Neuron (in vitro differentiated cells): ENCODE measurements at regions not wholly inside any gene's neighbourhood (a gene's known extent, or its start where the extent isn't known, plus 50 kb on each side); places are given as distances from the start of the nearest gene placed in this dataset.

Source experiments
- H2AFZ ChIP-seq: one replicate; pipeline ENCODE4 v1.6.1; 2013; ENCODE audit warnings: low read depth, mild to moderate bottlenecking, inconsistent platforms, low read length, moderate library complexity
- H3K27me3 ChIP-seq: one replicate; pipeline ENCODE4 v1.6.1; 2013; ENCODE audit warnings: low read length; ENCODE audit not compliant: insufficient read depth
- H3K36me3 ChIP-seq: one replicate; pipeline ENCODE4 v1.6.1; 2013; ENCODE audit warnings: low read length; ENCODE audit not compliant: insufficient read depth
- H3K4me1 ChIP-seq: one replicate; pipeline ENCODE4 v1.6.1; 2013; ENCODE audit warnings: low read length; ENCODE audit not compliant: insufficient read depth
- H3K4me3 ChIP-seq: 2 replicates; pipeline ENCODE4 v1.5.1; 2013; ENCODE audit warnings: mild to moderate bottlenecking, low read length, moderate library complexity
- H3K9me3 ChIP-seq: one replicate; pipeline ENCODE4 v1.6.1; 2013; ENCODE audit warnings: low read length

DNA sequence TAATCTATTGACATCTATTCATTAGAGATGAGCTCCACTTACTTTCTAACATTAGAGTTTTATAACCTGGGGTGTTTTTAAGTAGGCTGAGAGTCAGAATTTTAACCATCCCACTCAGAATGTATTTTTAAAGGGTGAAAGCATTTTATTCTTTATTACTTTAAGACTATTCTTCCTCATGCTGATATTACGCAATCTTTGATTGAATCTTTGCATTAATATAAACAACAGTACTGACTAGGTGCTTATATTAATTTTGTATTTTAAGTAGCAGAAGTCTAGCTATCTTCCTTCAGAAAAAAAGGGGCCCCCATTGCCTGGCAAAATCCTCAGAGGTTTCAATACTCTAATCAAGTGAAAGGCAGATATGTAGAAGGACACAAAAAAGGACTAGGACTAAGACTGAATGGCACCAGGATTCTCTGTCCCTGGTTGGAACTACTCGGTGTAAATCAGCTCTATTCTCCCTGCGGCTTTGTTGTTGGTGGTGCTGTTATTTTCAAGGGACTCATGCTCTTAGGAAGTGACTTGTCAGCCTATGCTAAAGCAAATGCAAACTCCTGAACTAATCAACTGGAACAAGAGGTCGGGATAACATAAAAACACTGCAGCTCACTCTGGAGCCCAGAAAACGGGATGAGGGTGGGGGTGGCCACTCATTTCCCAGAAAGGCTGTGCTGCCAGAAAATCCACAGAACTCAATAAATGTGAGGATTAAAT is 1324.4 kb downstream of the GRIK2 start:
- Histone ChIP-seq H2AFZ (no peak overlapping the region), H3K36me3 (no peaks in the 10 kb centered on the region), H3K9me3 (no peaks in the 10 kb centered on the region), H3K27me3 (no peaks in the 10 kb centered on the region), H3K4me1 (peaks cover 8% of the 10 kb centered on the region), H3K4me3 (no peak overlapping the region)

DNA sequence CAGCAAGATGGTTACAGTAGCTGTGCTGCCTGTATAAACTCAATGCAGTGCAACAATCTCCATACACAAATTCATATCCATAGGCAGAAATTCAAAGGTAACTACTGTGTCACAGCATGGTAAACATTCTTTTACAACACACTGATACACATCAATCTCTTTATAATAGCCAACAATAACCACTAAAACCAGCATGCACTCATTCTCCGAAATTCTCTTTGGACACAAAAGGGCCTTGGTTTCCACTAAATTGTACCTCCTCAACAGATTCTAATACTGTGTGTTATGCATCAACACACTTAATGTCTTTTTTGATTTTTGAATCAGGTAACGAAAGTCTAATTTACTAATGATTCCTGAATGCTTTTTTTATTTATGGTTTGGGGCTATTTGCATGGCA is 1323.7 kb downstream of the GRIK2 start:
- Histone ChIP-seq H3K9me3 (no peaks in the 10 kb centered on the region), H3K27me3 (no peaks in the 10 kb centered on the region), H3K36me3 (no peaks in the 10 kb centered on the region), H3K4me3 (no peak overlapping the region), H2AFZ (no peak overlapping the region), H3K4me1 (peaks cover 8% of the 10 kb centered on the region)

DNA sequence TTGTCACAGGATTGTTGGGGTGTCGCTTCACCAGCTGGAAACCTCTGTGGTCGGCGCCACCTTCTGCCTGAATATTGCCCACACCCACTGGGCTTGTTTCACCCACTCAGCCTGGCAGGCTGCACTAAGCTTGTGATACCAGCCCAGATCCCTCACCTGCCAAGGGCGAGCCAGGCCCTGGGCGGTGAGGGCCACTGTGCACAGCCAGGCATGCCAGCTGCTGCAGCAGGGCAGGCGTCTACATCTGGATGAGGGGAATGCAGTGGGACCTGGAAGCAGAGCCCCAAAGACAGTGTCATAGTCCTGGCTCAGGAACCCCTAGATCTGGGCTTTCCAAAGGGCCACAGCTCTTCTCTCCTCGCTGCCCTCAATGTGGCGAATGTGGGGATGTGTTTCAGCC is 1307.5 kb downstream of the GRIK2 start:
- Histone ChIP-seq H2AFZ (no peak overlapping the region), H3K4me1 (no peaks in the 10 kb centered on the region), H3K27me3 (no peaks in the 10 kb centered on the region), H3K9me3 (no peaks in the 10 kb centered on the region), H3K4me3 (no peak overlapping the region), H3K36me3 (no peaks in the 10 kb centered on the region)

DNA sequence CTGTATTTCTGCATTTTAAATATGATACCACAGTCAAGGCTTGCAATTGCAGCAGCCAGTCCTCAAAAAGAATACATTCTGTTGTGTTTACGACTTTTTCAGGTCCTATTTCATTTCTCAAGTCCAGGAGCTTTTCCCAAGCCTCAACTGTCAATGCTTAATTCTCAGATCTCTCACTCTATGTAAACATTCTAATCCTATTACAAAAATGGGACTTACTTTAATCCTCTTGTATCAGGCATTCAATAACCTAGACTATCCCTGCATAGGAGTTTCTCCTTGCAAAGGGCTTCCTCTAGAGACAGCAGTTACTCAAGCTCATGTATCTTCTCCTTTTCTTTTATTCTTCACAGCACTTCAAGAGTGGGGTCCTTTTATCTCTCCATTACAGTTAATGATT is 1293.0 kb downstream of the GRIK2 start:
- Histone ChIP-seq H3K27me3 (no peaks in the 10 kb centered on the region), H3K9me3 (no peaks in the 10 kb centered on the region), H3K36me3 (no peaks in the 10 kb centered on the region), H3K4me1 (no peaks in the 10 kb centered on the region), H3K4me3 (no peak overlapping the region), H2AFZ (no peak overlapping the region)

DNA sequence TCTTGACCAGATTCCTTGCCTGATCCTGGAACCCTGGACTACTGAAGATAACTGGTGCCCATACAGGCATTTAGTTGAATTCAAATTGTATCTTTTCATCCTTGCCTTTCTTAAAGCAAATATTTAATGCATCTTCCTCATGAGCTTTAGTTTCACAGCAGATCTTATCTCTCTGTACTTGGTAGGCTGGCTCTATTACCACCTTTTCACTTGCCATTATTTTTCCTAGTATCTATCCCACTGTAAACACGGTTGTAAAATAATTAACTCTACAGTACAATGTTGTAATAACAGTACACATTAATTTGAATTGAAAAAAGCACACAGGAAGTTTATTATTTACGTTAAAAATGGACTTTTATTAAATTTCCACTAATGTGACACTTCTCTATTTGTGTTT is 1286.9 kb downstream of the GRIK2 start:
- Histone ChIP-seq H3K9me3 (no peaks in the 10 kb centered on the region), H2AFZ (no peak overlapping the region), H3K4me1 (no peaks in the 10 kb centered on the region), H3K36me3 (no peaks in the 10 kb centered on the region), H3K4me3 (no peak overlapping the region), H3K27me3 (no peaks in the 10 kb centered on the region)

DNA sequence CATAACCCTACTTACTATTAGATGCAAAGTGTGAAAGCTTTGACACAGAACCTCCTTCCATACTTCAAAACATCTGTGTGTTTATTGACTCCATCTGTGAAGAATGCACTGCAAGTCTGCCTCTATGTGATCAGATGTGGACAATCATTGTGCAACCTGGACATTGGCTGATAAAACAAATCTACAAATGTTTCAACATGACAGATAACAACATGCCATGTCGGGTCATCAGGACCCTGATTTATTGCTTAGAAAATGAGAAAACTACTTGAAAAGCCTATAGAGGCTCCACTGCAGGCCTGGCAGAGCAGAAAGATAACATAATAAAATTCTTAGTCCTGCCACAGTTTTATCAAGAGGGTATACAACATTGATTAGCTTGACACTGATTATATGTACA is 1286.4 kb downstream of the GRIK2 start:
- Histone ChIP-seq H3K27me3 (no peaks in the 10 kb centered on the region), H3K4me1 (no peaks in the 10 kb centered on the region), H3K9me3 (no peaks in the 10 kb centered on the region), H3K36me3 (no peaks in the 10 kb centered on the region), H2AFZ (no peak overlapping the region), H3K4me3 (no peak overlapping the region)

DNA sequence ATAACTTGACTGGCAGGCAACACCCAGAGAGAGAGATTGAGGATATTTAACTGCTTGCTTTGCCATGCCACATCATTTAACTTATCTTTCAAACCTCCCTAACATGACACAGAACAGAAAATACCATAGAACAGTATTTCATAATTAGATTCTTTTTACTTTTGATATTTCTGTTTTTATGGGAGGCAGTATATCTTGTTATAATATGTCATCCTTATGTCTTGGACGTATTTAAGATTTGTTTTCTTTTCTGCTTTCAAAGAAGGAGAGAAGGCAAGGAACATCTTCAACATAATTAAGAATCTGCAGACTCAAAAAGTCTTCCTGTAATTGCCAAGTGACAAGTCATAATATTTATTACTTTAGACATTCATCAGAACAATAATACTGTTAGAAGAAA is 1283.7 kb downstream of the GRIK2 start:
- Histone ChIP-seq H2AFZ (no peak overlapping the region), H3K4me3 (no peak overlapping the region), H3K27me3 (no peaks in the 10 kb centered on the region), H3K9me3 (no peaks in the 10 kb centered on the region), H3K36me3 (no peaks in the 10 kb centered on the region), H3K4me1 (no peaks in the 10 kb centered on the region)

DNA sequence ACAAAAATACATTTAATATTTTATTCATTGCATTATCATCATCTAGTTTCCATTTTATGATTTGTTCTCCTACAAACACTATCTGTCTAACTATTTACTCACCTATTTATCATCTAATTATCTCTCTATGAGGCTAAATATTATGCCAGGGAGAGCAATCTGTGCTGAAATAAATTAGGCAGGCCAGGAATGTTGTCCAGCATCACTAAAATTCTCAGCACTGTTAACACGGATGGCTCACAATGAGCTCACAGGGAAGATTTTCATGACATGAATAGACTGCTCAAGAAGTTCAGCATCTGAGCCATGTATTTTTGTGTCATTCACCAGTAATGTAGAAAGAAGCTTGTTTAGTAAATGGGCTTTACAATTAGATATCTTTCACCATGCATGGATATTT is 1277.2 kb downstream of the GRIK2 start:
- no peaks in the 10 kb centered on the region for H3K4me1 ChIP-seq
- H2AFZ ChIP-seq: no peak overlapping the region
- H3K36me3 ChIP-seq: no peaks in the 10 kb centered on the region
- H3K9me3 ChIP-seq: no peaks in the 10 kb centered on the region
- H3K4me3 ChIP-seq: no peak overlapping the region
- H3K27me3 ChIP-seq: no peaks in the 10 kb centered on the region

DNA sequence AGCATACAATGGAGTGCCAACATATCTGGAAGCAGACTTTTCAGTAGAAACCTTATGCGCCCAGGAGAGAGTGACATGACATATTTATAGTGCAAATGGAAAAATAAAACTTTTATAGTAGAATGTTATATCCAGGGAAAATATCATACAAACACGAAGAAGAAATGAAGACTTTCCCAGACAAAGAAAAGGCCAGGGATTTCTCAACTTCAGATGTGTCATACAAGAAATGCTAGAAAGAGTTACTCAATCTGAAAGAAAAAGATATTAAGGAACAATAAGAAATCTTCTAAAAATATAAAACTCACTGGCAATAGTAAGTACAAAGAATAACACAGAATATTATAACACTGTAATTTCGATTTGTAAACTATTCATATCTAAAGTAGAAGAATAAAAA is 1269.3 kb downstream of the GRIK2 start:
- Histone ChIP-seq H2AFZ (no peak overlapping the region), H3K4me1 (no peaks in the 10 kb centered on the region), H3K9me3 (no peaks in the 10 kb centered on the region), H3K27me3 (no peaks in the 10 kb centered on the region), H3K4me3 (no peak overlapping the region), H3K36me3 (no peaks in the 10 kb centered on the region)

DNA sequence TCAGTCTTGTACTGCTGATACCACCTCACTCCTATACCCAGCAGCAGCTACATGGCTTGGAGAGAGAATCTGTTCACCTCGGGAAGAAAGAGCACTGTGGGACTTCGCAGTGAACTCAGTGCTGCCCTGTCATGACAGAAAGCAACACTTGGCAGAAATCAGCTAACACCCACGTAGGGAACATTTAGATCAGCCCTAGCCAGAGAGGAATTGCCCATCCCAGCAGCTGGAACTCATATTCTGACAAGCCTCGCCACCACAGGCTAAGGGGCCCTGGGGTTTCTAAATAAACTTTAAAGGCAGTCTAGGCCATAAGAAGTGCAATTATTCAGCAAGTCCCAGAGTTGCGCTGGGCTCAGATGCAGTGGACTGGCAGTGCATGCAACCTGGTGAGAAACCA is 1266.8 kb downstream of the GRIK2 start:
- Histone ChIP-seq H3K36me3 (no peaks in the 10 kb centered on the region), H3K4me3 (no peak overlapping the region), H3K9me3 (no peaks in the 10 kb centered on the region), H2AFZ (no peak overlapping the region), H3K4me1 (no peaks in the 10 kb centered on the region), H3K27me3 (no peaks in the 10 kb centered on the region)

DNA sequence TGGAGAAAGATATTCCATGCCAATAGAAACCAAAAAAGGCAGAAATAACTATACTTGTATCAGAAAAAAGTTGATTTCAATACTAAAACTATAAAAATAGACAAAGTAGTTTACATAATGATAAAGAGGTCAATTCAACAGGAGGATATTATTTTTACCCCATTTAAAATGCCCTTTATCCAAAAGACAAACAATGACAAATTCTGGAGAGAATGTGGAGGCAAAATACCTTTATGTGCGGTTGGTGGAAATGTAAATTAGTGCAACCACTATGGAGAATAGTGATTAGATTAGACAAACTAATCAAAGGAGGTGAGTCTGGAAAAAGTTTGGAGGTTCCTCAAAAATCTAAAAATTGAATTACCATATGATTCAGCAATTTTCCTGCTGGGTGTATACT is 1262.3 kb downstream of the GRIK2 start:
- H3K27me3 ChIP-seq: no peaks in the 10 kb centered on the region
- no peaks in the 10 kb centered on the region for H3K9me3 ChIP-seq
- H3K4me1 ChIP-seq: no peaks in the 10 kb centered on the region
- no peak overlapping the region for H2AFZ ChIP-seq
- H3K4me3 ChIP-seq: no peak overlapping the region
- H3K36me3 ChIP-seq: no peaks in the 10 kb centered on the region

DNA sequence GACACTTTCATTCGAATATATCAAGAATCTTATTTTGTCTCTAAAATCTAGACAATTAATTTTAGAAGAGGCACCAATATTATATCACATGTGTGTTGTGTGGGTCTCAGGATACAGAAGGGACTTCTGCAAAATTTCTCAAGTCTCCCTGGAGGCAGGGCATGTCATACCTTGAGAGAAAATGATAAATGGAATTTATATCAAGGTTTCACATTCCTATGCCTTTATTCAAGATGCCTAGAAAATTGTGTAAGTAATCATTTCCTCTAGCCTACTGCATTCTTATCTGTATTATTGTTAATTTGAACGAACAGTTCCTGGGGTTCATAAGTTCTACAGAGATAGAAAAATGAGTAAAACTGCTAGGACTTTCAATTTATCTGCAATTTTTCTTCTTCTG is 1247.9 kb downstream of the GRIK2 start:
- no peaks in the 10 kb centered on the region for H3K9me3 ChIP-seq
- H2AFZ ChIP-seq: no peak overlapping the region
- H3K27me3 ChIP-seq: no peaks in the 10 kb centered on the region
- H3K4me1 ChIP-seq: no peaks in the 10 kb centered on the region
- H3K4me3 ChIP-seq: no peak overlapping the region
- H3K36me3 ChIP-seq: no peaks in the 10 kb centered on the region

DNA sequence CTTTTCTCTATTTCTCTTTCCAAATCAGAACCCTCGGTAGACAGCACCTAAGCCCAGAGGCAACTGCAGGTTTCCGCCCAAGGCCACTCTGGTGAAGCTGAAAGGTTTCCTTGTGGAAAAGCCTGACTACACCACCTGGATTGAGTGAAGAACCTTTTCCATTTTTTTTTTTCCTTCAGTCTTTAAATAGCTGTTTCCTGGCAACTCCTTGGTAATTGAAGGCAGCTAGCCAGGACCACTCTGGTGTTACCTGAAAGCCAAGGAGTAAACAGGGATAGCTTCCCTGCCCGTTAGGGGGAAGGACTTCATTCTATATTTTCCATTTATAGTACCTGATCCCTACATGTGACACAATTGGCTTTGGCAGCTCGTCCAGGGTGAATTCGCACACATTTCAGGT is 1238.4 kb downstream of the GRIK2 start:
- H2AFZ ChIP-seq: no peak overlapping the region
- H3K36me3 ChIP-seq: no peaks in the 10 kb centered on the region
- no peak overlapping the region for H3K4me3 ChIP-seq
- H3K4me1 ChIP-seq: no peaks in the 10 kb centered on the region
- no peaks in the 10 kb centered on the region for H3K9me3 ChIP-seq
- no peaks in the 10 kb centered on the region for H3K27me3 ChIP-seq

DNA sequence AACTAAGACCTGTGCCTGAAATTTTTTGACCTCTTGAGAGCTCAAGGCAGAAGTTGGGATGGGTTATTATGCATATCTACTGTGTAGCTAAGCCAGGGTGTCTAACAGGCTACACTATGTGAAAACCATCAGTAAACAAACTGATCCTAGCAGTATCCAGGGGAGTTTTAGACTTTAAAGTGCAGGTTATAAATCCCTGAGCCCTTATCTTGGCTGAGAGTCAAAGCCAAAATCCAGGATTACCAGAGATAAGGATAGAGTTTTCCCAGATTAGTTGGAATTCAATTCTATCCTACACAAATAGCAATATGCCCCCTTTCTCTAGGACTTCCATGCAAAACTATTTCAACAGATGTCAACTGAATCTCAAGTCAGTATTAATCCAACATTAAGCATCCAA is 1229.7 kb downstream of the GRIK2 start:
- H3K4me3 ChIP-seq: no peak overlapping the region
- H3K27me3 ChIP-seq: no peaks in the 10 kb centered on the region
- no peaks in the 10 kb centered on the region for H3K36me3 ChIP-seq
- no peaks in the 10 kb centered on the region for H3K9me3 ChIP-seq
- H3K4me1 ChIP-seq: no peaks in the 10 kb centered on the region
- no peak overlapping the region for H2AFZ ChIP-seq
